Testis (tissue), 2 donors: ENCODE measurements at regions not wholly inside any gene's neighbourhood (a gene's known extent, or its start where the extent isn't known, plus 50 kb on each side); places are given as distances from the start of the nearest gene placed in this dataset.

Source experiments
- DNase-seq: peaks from one replicate; pipeline ENCODE4 v3.0.0-alpha.2; 2019
- H3K27ac ChIP-seq, 2 donors: fragments of 200-600 bp; sonication (generic); one replicate each; pipeline ENCODE4 v1.5.1; 2019
- H3K27me3 ChIP-seq: fragments of 200-600 bp; sonication (generic); one replicate; pipeline ENCODE4 v1.5.1; 2019
- H3K36me3 ChIP-seq: fragments of 200-600 bp; sonication (generic); one replicate; pipeline ENCODE4 v1.5.1; 2017; ENCODE audit warnings: low read depth; ENCODE audit errors: missing control alignments
- H3K4me1 ChIP-seq: fragments of 200-600 bp; sonication (generic); one replicate; pipeline ENCODE4 v1.5.1; 2019
- H3K4me3 ChIP-seq, 2 donors: fragments of 200-600 bp; sonication (generic); one replicate each; pipeline ENCODE4 v1.5.1; 2017 to 2019
- H3K9me3 ChIP-seq: fragments of 200-600 bp; sonication (generic); one replicate; pipeline ENCODE4 v1.5.1; 2017
- POLR2A ChIP-seq: fragments of 450-650 bp; IDR thresholded peaks from one replicate; pipeline ENCODE4 v1.6.1; 2017; ENCODE audit warnings: antibody characterized with exemption, mild to moderate bottlenecking, moderate library complexity
- WGBS, 2 donors: methylation state at CpG; one replicate each; pipeline ENCODE4 v1.1.5; 2018; 5-methylcytosine and 5-hydroxymethylcytosine counted together
- intact Hi-C: fragments of 100-400 bp; cut with DNase I; formaldehyde crosslinking; loops from one replicate; pipeline ENCODE4 v1.15.1; 2023; ENCODE audit warnings: low total_unique reads
- TF ChIP-seq, protein P1 (sequence below), 3 experiments: fragments of 450-650 bp in 2 of 3; fragments of 200-600 bp in 1 of 3; sonication (generic) in 1 of 3; IDR thresholded peaks; one replicate each; pipeline ENCODE4 v1.5.1; 2016 to 2019; ENCODE audit warnings: antibody characterized with exemption in 3 of 3, mild to moderate bottlenecking in 2 of 3, moderate library complexity in 1 of 3

GRCh38 chr2:9751831-9752230 lies 91.4 kb upstream of the TAF1B start:
- no peak for DNase-seq
- TF ChIP-seq, protein P1, sequence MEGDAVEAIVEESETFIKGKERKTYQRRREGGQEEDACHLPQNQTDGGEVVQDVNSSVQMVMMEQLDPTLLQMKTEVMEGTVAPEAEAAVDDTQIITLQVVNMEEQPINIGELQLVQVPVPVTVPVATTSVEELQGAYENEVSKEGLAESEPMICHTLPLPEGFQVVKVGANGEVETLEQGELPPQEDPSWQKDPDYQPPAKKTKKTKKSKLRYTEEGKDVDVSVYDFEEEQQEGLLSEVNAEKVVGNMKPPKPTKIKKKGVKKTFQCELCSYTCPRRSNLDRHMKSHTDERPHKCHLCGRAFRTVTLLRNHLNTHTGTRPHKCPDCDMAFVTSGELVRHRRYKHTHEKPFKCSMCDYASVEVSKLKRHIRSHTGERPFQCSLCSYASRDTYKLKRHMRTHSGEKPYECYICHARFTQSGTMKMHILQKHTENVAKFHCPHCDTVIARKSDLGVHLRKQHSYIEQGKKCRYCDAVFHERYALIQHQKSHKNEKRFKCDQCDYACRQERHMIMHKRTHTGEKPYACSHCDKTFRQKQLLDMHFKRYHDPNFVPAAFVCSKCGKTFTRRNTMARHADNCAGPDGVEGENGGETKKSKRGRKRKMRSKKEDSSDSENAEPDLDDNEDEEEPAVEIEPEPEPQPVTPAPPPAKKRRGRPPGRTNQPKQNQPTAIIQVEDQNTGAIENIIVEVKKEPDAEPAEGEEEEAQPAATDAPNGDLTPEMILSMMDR (IDR thresholded peaks at IDR 0.05) = no peak
- no peak for TF ChIP-seq POLR2A
- no peak overlapping the region for H3K27ac ChIP-seq
- no peaks in the 10 kb centered on the region for H3K36me3 ChIP-seq
- intact Hi-C loops = no loop called here
- 91 to 94% methylated on average over 11 of the region's 11 CpGs for WGBS, 2 donors
- no peak overlapping the region for H3K4me3 ChIP-seq
- H3K27me3 ChIP-seq = no peaks in the 10 kb centered on the region
- peaks cover 14% of the 10 kb centered on the region for H3K4me1 ChIP-seq
- no peaks in the 10 kb centered on the region for H3K9me3 ChIP-seq

GRCh38 chr2:9752441-9753275 lies 90.6 kb upstream of the TAF1B start:
- Histone ChIP-seq H3K27me3 (no peaks in the 10 kb centered on the region), H3K36me3 (no peaks in the 10 kb centered on the region), H3K4me3 (no peak overlapping the region), H3K27ac (no peak overlapping the region), H3K4me1 (peaks cover 20% of the 10 kb centered on the region), H3K9me3 (no peaks in the 10 kb centered on the region)
- 80 to 91% methylated on average over 17 to 21 of the region's 21 CpGs for WGBS, 2 donors
- no peak for DNase-seq
- TF ChIP-seq POLR2A = no peak
- TF ChIP-seq, protein P1 (IDR thresholded peaks at IDR 0.05) = no peak
- intact Hi-C loops = no loop called here

DNA sequence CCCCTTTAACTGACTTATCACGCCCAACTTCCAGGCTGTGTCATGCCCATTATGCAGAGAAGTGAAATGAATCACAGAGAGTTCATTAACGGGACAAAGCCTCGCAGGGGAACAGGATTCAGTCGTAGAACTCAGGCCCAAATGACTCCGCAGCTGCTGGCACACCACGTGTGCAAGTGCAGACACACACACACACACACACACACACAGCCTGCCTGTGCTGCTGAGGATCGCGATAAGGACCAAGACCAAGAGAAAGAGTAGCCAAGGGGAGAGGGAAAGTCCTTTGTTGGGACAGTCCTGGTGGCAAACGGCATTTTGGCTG lies 90.0 kb upstream of the TAF1B start:
- WGBS, 2 donors = 31 to 47% methylated on average over 9 of the region's 9 CpGs
- Histone ChIP-seq H3K4me1 (peaks cover 26% of the 10 kb centered on the region), H3K27ac (no peak overlapping the region), H3K36me3 (no peaks in the 10 kb centered on the region), H3K4me3 (no peak overlapping the region), H3K9me3 (no peaks in the 10 kb centered on the region), H3K27me3 (no peaks in the 10 kb centered on the region)
- TF ChIP-seq POLR2A = no peak
- TF ChIP-seq, protein P1 (IDR thresholded peaks at IDR 0.05) = no peak
- intact Hi-C loops = no loop called here
- no peak for DNase-seq

DNA sequence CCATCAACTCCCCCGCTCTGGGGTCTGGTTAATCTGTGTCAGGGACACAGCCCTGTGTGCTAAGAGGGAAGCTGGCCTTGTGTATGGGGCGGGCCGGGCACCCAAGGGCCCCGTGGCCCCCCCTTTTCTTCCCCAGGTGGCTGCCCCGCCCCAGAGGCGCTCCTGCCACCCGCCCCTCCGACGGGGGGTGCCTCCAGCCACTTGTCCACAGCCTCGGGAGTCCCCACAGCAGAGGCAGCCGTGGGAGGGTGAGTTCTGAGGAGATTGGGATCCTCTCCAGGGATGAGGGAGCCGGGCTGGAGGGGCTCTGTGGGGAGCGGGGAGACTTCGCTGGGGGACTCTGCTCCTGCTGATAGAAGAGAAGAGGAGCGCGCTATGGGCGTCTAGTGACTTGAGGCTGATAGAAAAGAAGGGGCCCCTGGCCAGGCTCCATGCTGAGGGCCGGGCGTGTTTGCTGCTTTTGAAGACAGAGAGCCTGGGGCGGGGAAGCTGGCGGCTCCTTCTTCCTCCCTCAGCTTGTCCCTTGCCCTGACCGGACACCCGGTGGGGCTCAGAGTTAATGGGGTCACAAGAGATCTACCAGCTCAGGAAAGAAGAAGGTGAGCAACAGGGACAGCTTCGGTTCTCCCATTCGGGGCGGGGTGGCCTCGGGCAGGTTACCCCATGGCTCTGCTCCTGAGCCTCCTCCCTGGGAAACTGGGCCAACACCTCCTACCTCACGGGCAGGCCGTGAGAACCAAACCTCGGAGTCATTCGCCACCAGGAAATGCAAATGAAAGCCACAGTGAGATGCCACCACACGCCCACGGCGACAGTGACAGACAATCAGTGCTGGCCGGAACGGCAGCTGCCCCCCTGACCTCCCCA lies 89.4 kb upstream of the TAF1B start:
- intact Hi-C loops = no loop called here
- no peaks in the 10 kb centered on the region for H3K27me3 ChIP-seq
- no peaks in the 10 kb centered on the region for H3K9me3 ChIP-seq
- no peak overlapping the region for H3K4me3 ChIP-seq
- TF ChIP-seq, protein P1 (IDR thresholded peaks at IDR 0.05) = no peak
- TF ChIP-seq POLR2A = no peak
- H3K36me3 ChIP-seq = no peaks in the 10 kb centered on the region
- H3K27ac ChIP-seq = no peak overlapping the region
- H3K4me1 ChIP-seq = peaks cover 30% of the 10 kb centered on the region
- 61 to 73% methylated on average over 25 to 36 of the region's 36 CpGs for WGBS, 2 donors
- DNase-seq = no peak
